VCaP (cell line): ENCODE measurements at regions not wholly inside any gene's neighbourhood (a gene's known extent, or its start where the extent isn't known, plus 50 kb on each side); places are given as distances from the start of the nearest gene placed in this dataset.
A peak's percentile ranks its signal among the peaks of the same experiment; 100 is the strongest.

ENCODE experiments used
- H3K27ac ChIP-seq: fragments of 450-650 bp; 2 replicates; pipeline ENCODE4 v1.5.1; 2017
- TF ChIP-seq, protein P1 (sequence below): fragments of 450-650 bp; conservative IDR thresholded peaks from 2 replicates; pipeline ENCODE4 v1.5.1; 2017; ENCODE audit warnings: mild to moderate bottlenecking, moderate library complexity

DNA sequence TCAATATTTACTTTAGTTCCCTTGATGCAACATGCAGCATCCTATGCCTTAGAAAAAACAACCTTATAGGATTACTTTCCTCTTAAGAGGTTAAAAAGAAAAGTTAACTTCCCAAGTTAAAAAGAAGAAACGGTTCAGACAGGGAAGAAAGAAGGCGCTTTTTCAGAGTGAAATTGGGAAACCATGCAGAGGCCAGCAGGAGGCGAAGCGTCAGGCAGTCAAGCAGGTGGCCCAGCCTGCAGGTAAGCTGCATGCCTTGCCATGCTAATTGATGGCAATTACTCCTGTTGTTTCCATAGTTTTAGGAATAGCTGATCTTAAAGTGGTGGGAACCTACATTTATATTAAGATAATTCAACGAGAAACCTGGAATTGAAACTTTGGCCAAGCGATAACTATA lies 302.6 kb upstream of the SP4 start:
- H3K27ac ChIP-seq: no peak overlapping the region
- TF ChIP-seq, protein P1, sequence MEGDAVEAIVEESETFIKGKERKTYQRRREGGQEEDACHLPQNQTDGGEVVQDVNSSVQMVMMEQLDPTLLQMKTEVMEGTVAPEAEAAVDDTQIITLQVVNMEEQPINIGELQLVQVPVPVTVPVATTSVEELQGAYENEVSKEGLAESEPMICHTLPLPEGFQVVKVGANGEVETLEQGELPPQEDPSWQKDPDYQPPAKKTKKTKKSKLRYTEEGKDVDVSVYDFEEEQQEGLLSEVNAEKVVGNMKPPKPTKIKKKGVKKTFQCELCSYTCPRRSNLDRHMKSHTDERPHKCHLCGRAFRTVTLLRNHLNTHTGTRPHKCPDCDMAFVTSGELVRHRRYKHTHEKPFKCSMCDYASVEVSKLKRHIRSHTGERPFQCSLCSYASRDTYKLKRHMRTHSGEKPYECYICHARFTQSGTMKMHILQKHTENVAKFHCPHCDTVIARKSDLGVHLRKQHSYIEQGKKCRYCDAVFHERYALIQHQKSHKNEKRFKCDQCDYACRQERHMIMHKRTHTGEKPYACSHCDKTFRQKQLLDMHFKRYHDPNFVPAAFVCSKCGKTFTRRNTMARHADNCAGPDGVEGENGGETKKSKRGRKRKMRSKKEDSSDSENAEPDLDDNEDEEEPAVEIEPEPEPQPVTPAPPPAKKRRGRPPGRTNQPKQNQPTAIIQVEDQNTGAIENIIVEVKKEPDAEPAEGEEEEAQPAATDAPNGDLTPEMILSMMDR: no peak

DNA sequence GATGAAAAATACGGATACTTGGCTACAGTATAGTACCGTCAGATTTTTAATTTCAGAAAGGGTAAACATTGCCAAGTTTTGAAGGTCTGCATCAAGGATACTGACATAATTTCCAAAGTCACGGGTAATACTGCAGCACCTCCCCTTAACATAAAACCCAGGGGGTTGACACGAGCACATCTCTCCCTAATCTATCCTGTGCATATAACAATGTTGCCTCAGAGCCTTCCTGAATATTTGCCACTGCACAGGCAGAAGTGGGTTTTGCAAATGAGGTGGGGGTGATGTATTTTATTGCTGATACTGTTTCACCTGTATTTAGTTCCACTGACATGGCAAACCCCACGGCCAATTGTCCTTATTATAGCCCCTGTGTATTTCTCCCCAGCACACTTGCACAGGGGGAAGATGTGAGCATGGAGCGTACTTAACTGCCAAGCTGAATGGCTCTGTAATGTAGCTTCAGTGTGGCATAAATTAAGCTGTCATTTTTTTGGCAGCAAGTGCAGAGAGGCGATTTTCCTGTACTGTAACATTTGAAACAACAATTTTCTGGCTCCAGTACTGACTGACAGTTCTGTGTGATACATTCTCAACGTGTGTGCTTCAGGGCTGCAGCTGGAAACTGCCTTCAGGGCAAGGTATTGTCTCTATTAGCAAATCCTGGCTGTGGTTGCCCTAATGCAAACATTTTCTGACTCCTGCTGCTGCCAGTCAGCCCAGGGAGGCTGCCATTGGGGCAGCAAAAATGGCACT lies 299.6 kb upstream of the SP4 start:
- TF ChIP-seq, protein P1: no peak
- peak overlapping the region; percentile 40 for H3K27ac ChIP-seq

DNA sequence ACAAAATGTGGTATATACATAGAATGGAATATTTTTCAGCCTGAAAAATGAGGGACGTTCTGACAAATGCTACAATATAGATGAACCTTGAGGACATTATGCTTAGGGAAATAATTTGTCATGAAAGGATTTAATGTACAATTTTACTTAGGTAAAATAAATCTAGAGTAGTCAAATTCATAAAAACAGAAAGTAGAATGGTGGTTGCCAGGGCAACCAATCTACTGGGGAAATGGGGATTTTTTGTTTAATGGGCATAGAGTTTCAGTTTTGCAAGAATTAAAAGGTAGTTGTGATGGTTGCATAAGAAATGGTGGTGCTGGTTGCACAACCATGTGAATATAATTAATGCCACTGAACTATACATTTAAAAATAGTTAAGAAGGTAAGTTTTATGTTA lies 296.0 kb upstream of the SP4 start:
- no peak overlapping the region for H3K27ac ChIP-seq
- TF ChIP-seq, protein P1: no peak

- TF ChIP-seq, protein P1: no peak
- no peak overlapping the region for H3K27ac ChIP-seq
Measured at GRCh38 chr7:21134631-21135030, 293.3 kb upstream of the SP4 start.

- TF ChIP-seq, protein P1: no peak
- no peak overlapping the region for H3K27ac ChIP-seq
Measured at GRCh38 chr7:21135437-21135836, 292.4 kb upstream of the SP4 start.

DNA sequence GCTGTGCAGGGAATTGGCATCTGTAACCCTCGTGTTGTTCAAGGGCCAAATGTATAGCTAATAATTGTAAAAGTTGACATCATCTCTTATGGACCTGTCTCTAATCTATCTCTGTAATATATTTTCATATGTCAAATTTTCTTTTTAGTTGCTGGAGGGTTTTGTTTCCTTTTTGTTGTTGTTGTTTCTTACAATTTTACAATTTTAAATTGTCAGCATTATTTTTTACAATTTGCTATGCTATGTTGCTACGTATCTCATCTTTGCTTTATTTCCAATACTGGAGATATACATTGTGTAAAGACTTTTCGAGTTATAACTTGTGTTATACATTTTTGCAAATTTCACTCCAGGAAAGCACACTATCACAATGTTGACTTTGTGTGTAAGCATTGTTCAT lies 290.2 kb upstream of the SP4 start:
- H3K27ac ChIP-seq: no peak overlapping the region
- TF ChIP-seq, protein P1: no peak

DNA sequence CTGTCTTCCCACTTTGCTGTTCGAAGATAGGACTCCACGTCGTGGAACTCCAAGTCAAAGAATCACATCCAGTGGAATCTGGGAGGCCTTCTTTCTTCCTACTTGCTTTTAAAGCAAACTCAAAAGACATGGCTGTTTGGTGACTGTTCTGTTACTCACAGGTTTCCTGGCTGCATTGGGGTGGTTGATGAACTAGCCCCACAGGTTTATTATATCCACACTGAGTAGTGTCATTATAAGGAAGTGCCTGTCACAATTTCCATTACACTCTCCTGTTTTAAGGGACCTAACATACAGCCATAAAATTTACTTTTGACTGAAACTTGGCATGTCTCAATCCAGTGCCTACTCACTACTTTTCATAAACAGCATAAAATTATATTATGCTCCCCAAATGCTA lies 287.3 kb upstream of the SP4 start:
- TF ChIP-seq, protein P1: no peak
- no peak overlapping the region for H3K27ac ChIP-seq
